NCI-H1436 (cell line): ENCODE measurements at regions not wholly inside any gene's neighbourhood (a gene's known extent, or its start where the extent isn't known, plus 50 kb on each side); places are given as distances from the start of the nearest gene placed in this dataset.

ENCODE experiments used
- DNase-seq: peaks from one replicate; lab custom pipeline; 2025; lab: John Stamatoyannopoulos, UW

DNA sequence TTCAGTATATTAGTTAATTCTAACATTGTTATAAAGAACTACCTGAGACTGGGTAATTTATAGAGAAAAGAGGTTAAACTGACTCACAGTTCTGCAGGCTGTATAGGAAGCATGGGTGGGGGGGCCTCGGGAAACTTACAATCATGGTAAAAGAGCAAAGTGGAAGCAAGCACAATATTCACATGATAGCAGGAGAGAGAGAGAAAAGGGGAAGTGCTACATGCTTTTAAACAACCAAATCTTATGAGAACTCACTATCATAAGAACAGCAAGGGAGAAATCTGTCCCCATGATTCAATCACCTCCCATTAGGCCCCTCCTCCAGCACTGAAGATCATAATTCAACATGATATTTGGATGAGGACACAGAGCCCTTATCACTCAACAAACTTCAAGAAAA, 324.9 kb downstream of the ZNF608 start:
- DNase-seq = no peak

- DNase-seq = no peak
Measured at GRCh38 chr5:124420952-124421351, 325.5 kb downstream of the ZNF608 start.

GRCh38 chr5:124419531-124419930, 326.9 kb downstream of the ZNF608 start:
- no peak for DNase-seq

DNA sequence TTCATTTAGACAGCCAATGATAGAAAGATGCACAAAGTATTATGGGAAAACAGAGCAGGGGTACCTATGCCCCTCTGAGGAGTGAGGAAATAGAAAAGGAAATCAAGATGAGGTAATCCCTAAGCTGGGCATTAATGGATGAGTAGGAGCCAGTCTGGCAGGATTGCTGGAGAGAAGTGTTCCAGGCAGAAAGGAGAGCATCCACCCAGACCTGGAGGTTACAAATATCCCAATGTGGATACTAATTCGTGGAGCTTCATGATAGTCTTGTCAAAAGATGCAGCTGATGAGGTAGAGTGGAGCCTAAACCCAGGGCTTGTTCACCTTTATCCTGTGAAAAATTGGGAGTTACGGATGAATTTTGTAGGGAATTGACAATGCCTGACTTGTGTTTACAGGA, 328.0 kb downstream of the ZNF608 start:
- DNase-seq = no peak

DNA sequence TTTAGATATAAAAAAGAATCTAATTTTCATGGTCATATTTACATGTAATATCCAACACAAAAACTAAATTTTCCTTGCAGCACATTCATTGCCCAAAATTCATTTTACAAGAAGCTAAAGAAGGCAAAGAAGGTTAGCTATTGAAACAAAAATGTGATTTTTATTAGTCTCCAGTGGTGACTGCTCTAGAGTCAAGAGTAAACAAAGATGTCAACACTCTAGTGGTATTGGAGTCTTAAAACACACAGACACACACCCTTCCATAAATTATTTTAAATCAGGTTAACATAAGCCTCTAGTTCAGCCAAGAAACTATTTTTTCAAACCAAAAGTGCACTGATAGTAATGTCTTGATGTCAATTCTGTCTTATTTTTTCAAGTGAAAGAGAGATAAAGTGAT, 329.2 kb downstream of the ZNF608 start:
- no peak for DNase-seq

DNA sequence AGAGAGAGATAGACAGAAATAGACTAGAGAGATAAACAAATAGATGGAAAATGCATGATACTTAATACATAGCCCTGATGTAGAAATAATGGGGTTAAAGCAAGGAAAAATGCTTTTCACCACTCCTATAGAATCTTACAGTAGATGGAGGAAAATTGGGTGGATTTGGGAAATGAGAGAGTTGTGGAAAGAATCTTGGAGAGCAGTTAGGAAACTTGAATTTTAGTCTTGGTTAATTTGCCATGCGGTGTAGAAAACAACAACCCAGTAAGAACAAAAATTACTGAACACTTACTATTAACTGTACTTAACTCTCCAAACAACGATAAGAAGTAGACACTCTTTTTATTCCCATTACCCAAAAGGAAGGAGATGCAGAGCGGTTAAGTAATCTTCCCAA, 329.8 kb downstream of the ZNF608 start:
- no peak for DNase-seq

GRCh38 chr5:124414973-124415372, 331.5 kb downstream of the ZNF608 start:
- DNase-seq = no peak

DNA sequence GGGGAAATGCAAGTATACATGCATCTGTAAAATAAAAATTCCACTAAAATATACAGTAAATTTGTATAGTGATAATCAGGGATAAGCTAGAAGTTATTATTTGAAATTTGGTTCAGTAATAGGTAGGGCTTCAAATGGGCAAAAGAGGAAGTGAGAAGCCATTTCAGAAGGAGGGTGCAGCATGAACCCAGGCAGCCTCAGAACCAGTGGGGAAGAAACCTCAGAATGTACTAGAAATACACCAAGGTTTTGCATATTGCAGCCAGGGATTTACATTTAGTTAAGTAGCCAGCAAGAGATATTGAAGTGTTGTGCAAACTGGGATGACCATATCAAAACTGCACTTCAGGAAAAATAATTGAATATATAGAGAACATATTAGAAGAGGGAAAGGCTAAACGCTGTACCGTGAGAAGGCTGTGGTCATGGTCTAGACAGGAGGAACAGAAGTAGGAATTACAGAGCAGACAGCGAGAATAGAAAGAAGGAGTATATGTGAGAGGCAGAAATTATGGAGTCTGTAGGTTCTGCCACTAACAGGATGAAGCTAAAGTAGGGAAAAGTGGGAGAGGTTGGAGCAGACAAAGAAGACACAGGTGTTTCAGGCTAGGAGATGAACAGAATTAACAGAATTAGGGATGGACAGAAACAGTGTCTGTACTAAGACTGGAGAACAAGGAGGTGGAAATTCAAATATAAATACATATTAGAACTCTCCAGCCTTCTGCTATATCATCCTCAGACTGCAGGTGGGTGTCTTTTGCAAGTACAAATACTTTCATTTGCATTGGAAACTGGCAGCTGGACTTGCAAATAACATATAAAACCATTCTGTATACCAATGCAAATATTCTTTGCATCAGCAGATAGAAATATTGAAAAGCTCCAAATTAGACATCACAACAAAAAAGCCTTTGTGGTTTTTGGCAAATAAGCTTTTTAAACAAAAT, 335.6 kb downstream of the ZNF608 start:
- no peak for DNase-seq

DNA sequence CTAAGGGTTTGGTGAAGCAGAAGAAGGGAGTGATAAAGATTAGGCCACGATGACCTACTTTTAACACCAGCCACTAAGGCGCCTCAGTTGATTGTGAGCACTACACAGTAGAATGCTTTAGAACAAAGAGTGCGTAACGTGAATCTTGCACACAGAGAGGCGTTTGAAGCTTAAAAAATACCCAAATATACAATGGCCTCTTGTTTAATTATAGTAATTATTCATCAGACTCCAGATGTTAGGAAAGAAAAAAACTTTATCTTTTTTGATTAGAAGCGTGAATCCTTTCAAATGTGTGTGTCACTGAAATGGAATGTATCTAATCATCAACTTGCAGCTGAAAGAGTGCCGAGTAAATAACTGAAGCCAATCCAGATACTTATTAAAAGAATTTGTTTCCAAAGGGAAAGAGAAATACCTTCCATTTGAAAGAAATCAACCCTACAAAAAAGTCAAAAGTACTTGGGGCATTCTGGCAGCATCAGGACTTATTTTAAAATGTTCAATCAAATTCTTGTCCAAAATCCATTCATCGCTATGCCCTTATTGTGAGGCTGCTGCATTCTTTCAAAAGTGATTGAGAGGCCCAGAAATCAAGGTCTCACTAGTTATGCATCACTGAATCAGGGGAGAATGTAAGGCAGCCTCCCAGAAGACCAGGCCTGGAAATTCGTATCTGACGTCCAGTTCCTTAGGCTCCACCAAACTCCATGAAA, 337.5 kb downstream of the ZNF608 start:
- no peak for DNase-seq

DNA sequence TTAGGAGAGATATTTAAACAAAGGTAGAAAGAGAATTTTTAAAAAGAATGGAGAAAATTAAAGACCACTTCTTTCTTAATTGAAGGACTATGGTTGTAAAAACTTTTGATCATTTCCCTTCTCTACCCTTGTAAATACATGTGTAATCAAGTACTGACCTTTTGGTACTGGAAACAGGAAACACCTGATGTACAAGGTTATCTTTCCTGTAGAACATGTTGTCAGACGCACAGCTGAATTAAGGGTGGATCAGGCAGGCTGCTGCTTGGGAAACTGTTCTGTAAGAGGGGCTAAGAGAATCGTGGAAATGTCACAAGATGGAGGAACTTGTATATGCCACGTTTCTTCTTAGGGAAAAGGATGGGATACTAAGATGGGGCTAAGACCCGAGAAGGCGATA, 341.6 kb downstream of the ZNF608 start:
- DNase-seq = no peak

DNA sequence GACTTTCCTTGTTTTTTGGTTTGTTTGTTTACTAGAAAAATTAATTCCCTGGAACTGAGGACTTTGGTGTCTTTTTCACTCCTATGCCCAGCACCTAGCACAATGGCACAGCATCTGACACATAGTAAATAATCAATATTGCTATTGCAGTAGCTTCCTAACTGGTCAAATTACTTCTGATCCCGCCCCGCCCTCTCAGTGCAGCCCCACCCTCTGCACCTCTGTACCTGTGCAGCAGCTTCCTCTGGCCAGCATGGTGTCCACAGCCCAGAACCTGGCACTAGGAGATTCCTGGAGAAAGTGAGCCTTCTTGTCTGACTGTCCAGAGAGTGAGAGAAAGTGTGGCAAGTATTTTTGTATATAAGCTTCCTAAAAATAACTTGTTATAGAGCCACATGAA, 343.2 kb downstream of the ZNF608 start:
- DNase-seq = no peak

GRCh38 chr5:124402144-124402581, 344.3 kb downstream of the ZNF608 start:
- no peak for DNase-seq

GRCh38 chr5:124401476-124402143, 344.8 kb downstream of the ZNF608 start:
- no peak for DNase-seq

DNA sequence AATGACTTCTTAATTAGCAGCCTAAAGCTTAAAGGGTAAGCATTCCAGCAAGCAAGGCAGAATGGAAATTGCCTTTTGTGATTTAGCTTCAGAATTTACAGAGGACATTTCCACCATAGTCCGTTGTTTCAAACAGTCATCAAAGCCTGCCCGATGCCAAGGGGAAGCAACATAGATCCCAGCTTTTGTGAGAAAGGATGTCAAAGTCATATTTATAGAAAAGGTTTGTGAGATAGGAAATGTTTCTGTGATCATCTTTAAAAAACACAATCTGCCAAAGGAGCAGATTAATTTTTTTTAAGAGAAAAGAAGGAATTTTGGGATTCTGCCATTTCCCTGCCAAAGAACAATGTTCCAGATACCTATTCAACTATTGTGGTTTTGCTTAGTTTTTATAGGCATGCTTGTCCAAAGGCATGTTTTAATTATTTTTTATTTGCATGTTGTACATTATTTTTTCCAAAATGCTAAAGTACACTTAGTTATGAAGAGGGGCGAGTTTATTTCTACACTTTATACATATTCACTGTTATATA, 346.9 kb downstream of the ZNF608 start:
- DNase-seq = no peak

GRCh38 chr5:124398460-124398859, 348.0 kb downstream of the ZNF608 start:
- no peak for DNase-seq

DNA sequence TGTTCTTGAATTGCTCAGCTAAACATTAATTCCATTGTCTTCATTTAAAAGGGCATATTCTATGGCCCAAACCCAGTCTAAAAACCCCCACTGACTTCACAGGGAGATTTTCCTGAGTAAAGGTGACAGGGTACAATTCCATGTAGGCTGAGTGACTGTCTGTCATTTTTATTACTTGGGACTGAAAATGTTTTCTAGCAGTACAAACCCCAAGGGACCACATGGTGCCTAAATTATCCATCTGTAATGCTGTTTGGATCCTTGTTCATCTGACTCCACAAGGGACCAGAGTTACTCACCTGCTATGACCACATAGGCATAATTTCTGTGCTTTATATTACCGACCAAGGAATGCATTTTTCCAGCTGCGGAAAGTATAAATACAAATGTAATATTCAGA, 349.1 kb downstream of the ZNF608 start:
- DNase-seq = no peak

- DNase-seq = no peak
Measured at GRCh38 chr5:124395926-124396325, 350.5 kb downstream of the ZNF608 start.

DNA sequence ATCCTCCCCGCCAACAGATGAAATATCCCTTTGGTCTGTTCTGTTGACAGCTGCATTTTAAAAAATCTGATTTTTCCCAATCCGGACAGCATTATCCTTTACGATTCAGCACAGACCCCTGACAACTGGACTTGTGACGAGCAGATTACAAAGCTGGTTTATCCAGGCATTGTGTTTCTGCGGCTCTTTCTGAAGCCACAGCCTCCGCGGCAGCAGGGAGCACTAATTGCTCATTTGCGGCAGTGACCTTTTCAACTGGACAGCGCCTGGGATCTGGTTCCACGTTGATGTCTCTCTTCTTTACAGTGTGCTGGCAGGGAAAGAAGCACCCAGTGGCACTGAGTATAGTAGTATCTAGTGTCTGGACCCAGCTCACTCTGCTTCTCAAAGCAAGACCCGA, 351.2 kb downstream of the ZNF608 start:
- no peak for DNase-seq

- no peak for DNase-seq
Measured at GRCh38 chr5:124394700-124395245, 351.7 kb downstream of the ZNF608 start.

- DNase-seq = no peak
Measured at GRCh38 chr5:124393584-124394379, 352.7 kb downstream of the ZNF608 start.

- no peak for DNase-seq
Measured at GRCh38 chr5:124383693-124384092, 362.7 kb downstream of the ZNF608 start.
